Daoy (cell line): ENCODE measurements at regions not wholly inside any gene's neighbourhood (a gene's known extent, or its start where the extent isn't known, plus 50 kb on each side); places are given as distances from the start of the nearest gene placed in this dataset.
"Not testable (repeated sequence)": the region's sequence is repeated elsewhere in the genome, so short reads cannot be mapped to it uniquely, and the experiment has no call there.

Source experiments
- DNase-seq: peaks from one replicate; pipeline ENCODE4 v3.0.0-alpha.2; 2015; ENCODE audit warnings: low read depth

GRCh38 chr20:30484009-30484748, 773.3 kb upstream of the DEFB115 start:
- DNase-seq = no peak

GRCh38 chr20:30484749-30485070, 772.8 kb upstream of the DEFB115 start:
- no peak for DNase-seq

- no peak for DNase-seq
Observed at GRCh38 chr20:30485331-30486102, 771.9 kb upstream of the DEFB115 start.

- DNase-seq = no peak
Observed at GRCh38 chr20:30486103-30486478, 771.4 kb upstream of the DEFB115 start.

GRCh38 chr20:30487461-30487860, 770.0 kb upstream of the DEFB115 start:
- DNase-seq = not testable (repeated sequence)

GRCh38 chr20:30487947-30488926, 769.2 kb upstream of the DEFB115 start:
- DNase-seq = no peak

GRCh38 chr20:30488941-30489613, 768.4 kb upstream of the DEFB115 start:
- DNase-seq = no peak

- no peak for DNase-seq
Observed at GRCh38 chr20:30489614-30490003, 767.9 kb upstream of the DEFB115 start.

- no peak for DNase-seq
Observed at GRCh38 chr20:30491016-30491415, 766.4 kb upstream of the DEFB115 start.

- DNase-seq = not testable (repeated sequence)
Observed at GRCh38 chr20:30496656-30497055, 760.8 kb upstream of the DEFB115 start.

GRCh38 chr20:30497191-30497590, 760.3 kb upstream of the DEFB115 start:
- DNase-seq = not testable (repeated sequence)

- DNase-seq = no peak
Observed at GRCh38 chr20:30499123-30499522, 758.3 kb upstream of the DEFB115 start.

GRCh38 chr20:30499716-30500446, 757.6 kb upstream of the DEFB115 start:
- not testable (repeated sequence) for DNase-seq

GRCh38 chr20:30500447-30500820, 757.0 kb upstream of the DEFB115 start:
- DNase-seq = peak; percentile 41

- no peak for DNase-seq
Observed at GRCh38 chr20:30500829-30501440, 756.5 kb upstream of the DEFB115 start.

GRCh38 chr20:30502670-30503069, 754.8 kb upstream of the DEFB115 start:
- DNase-seq = no peak

- not testable (repeated sequence) for DNase-seq
Observed at GRCh38 chr20:30503204-30503603, 754.3 kb upstream of the DEFB115 start.

GRCh38 chr20:30503992-30504570, 753.4 kb upstream of the DEFB115 start:
- DNase-seq = no peak

GRCh38 chr20:30505566-30505965, 751.9 kb upstream of the DEFB115 start:
- DNase-seq = no peak

- DNase-seq = no peak
Observed at GRCh38 chr20:30506100-30506499, 751.4 kb upstream of the DEFB115 start.
